Right lobe of liver (tissue), 4 donors: ENCODE measurements at regions not wholly inside any gene's neighbourhood (a gene's known extent, or its start where the extent isn't known, plus 50 kb on each side); places are given as distances from the start of the nearest gene placed in this dataset.

ENCODE experiments used
- POLR2A ChIP-seq: fragments of 450-650 bp; IDR thresholded peaks from one replicate; pipeline ENCODE4 v1.6.1; 2017; ENCODE audit warnings: antibody characterized with exemption, mild to moderate bottlenecking
- TF ChIP-seq, protein P1 (sequence below), 4 donors: fragments of 200-600 bp in 3 of 4; fragments of 450-650 bp in 1 of 4; IDR thresholded peaks; one replicate each; pipeline versions ENCODE4 v1.5.1 to v1.8.0; 2016 to 2022; ENCODE audit warnings: antibody characterized with exemption in 4 of 4, mild to moderate bottlenecking in 2 of 4
- donor health status: DM: no; HTN: no; CAD: no.
- donor health status: DM: no; HTN: no; CAD: no.
- donor health status: DM: no; HTN: yes; CAD: no.

DNA sequence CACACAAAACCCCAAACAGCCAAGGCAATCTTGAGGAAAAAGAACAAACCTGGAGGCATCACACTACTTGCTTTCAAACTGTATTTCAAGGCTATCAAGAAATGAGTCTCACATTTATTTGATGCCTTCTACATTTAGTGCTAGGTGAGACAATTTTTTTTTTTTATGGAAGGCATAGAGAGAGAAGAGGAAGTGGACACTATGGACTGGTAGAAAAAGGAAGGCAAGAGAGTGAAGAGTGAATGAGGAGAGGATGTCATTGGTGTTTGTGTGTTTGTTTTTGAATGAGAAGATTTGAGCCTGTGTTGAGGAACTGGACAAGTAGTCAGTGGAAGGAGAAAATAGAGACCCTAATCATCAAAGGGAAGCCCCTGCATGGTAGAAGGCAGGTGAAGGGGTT lies 182.0 kb upstream of the JAG1 start:
- TF ChIP-seq, protein P1, sequence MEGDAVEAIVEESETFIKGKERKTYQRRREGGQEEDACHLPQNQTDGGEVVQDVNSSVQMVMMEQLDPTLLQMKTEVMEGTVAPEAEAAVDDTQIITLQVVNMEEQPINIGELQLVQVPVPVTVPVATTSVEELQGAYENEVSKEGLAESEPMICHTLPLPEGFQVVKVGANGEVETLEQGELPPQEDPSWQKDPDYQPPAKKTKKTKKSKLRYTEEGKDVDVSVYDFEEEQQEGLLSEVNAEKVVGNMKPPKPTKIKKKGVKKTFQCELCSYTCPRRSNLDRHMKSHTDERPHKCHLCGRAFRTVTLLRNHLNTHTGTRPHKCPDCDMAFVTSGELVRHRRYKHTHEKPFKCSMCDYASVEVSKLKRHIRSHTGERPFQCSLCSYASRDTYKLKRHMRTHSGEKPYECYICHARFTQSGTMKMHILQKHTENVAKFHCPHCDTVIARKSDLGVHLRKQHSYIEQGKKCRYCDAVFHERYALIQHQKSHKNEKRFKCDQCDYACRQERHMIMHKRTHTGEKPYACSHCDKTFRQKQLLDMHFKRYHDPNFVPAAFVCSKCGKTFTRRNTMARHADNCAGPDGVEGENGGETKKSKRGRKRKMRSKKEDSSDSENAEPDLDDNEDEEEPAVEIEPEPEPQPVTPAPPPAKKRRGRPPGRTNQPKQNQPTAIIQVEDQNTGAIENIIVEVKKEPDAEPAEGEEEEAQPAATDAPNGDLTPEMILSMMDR (IDR thresholded peaks at IDR 0.05): no peak
- TF ChIP-seq POLR2A: no peak
